Liver (tissue), 7 donors: ENCODE measurements at regions not wholly inside any gene's neighbourhood (a gene's known extent, or its start where the extent isn't known, plus 50 kb on each side); places are given as distances from the start of the nearest gene placed in this dataset.

Experiments
- DNase-seq: peaks from one replicate; pipeline ENCODE4 v3.0.0-alpha.2; 2017; ENCODE audit warnings: low spot score
- H3K27ac ChIP-seq, 2 donors: one replicate each; pipeline ENCODE4 v1.7.0; 2013; ENCODE audit warnings: inconsistent platforms in 2 of 2, low read length in 2 of 2, control low read depth in 1 of 2, low read depth in 1 of 2, mild to moderate bottlenecking in 1 of 2
- H3K27me3 ChIP-seq, 4 donors: one replicate each; pipeline versions ENCODE4 v1.6.1 to v1.7.0; 2013; ENCODE audit warnings: low read length in 3 of 4, inconsistent platforms in 1 of 4, mild to moderate bottlenecking in 1 of 4, moderate library complexity in 1 of 4; ENCODE audit not compliant: control insufficient read depth in 4 of 4, insufficient read depth in 4 of 4
- H3K36me3 ChIP-seq, 4 donors: one replicate each; pipeline versions ENCODE4 v1.6.1 to v1.7.0; 2013; ENCODE audit warnings: low read length in 3 of 4, mild to moderate bottlenecking in 3 of 4, low read depth in 1 of 4, moderate library complexity in 1 of 4; ENCODE audit not compliant: control insufficient read depth in 4 of 4, insufficient read depth in 3 of 4
- H3K4me1 ChIP-seq, 4 donors: one replicate each; pipeline versions ENCODE4 v1.6.1 to v1.7.0; 2013; ENCODE audit warnings: low read length in 3 of 4, mild to moderate bottlenecking in 3 of 4, moderate library complexity in 1 of 4; ENCODE audit not compliant: control insufficient read depth in 4 of 4, insufficient read depth in 4 of 4
- H3K4me3 ChIP-seq, 3 donors: one replicate each; pipeline versions ENCODE4 v1.6.1 to v1.7.0; 2013; ENCODE audit warnings: low read length in 3 of 3, control low read depth in 1 of 3, low read depth in 1 of 3, mild to moderate bottlenecking in 1 of 3
- H3K9ac ChIP-seq, 2 donors: one replicate each; pipeline ENCODE4 v1.7.0; 2013; ENCODE audit warnings: low read length in 2 of 2, mild to moderate bottlenecking in 2 of 2, moderate library complexity in 2 of 2, control low read depth in 1 of 2, low read depth in 1 of 2
- H3K9me3 ChIP-seq, 4 donors: one replicate each; pipeline versions ENCODE4 v1.6.1 to v1.7.0; 2013; ENCODE audit warnings: low read length in 3 of 4; ENCODE audit not compliant: control insufficient read depth in 4 of 4
- EGR1 ChIP-seq, 2 donors: IDR thresholded peaks; 2 replicates each; pipeline ENCODE4 v1.6.1; 2016 to 2018; ENCODE audit warnings: antibody characterized with exemption in 2 of 2, low read depth in 2 of 2
- FOXA1 ChIP-seq: IDR thresholded peaks from 2 replicates; pipeline ENCODE4 v1.6.1; 2016; ENCODE audit warnings: antibody characterized with exemption
- FOXA2 ChIP-seq: IDR thresholded peaks from 2 replicates; pipeline ENCODE4 v1.6.1; 2016; ENCODE audit warnings: antibody characterized with exemption
- GABPA ChIP-seq, 2 donors: IDR thresholded peaks in 1 of 2; conservative IDR thresholded peaks in 1 of 2; 2 replicates each; pipeline ENCODE4 v1.6.1; 2016; ENCODE audit warnings: antibody characterized with exemption in 2 of 2, mild to moderate bottlenecking in 1 of 2, moderate library complexity in 1 of 2
- HNF4A ChIP-seq, 2 donors: conservative IDR thresholded peaks; 2 replicates each; pipeline ENCODE4 v1.6.1; 2016; ENCODE audit warnings: antibody characterized with exemption in 2 of 2, mild to moderate bottlenecking in 2 of 2
- HNF4G ChIP-seq: IDR thresholded peaks from 2 replicates; pipeline ENCODE4 v1.6.1; 2016; ENCODE audit warnings: antibody characterized with exemption
- JUND ChIP-seq, 2 donors: IDR thresholded peaks; 2 replicates each; pipeline ENCODE4 v1.6.1; 2016; ENCODE audit warnings: antibody characterized with exemption in 2 of 2
- MAX ChIP-seq: IDR thresholded peaks from 2 replicates; pipeline ENCODE4 v1.6.1; 2016; ENCODE audit warnings: antibody characterized with exemption
- NR2F2 ChIP-seq: IDR thresholded peaks from 2 replicates; pipeline ENCODE4 v1.6.1; 2016; ENCODE audit warnings: antibody characterized with exemption
- RAD21 ChIP-seq, 2 donors: IDR thresholded peaks; 2 replicates each; pipeline ENCODE4 v1.6.1; 2016; ENCODE audit warnings: antibody characterized with exemption in 2 of 2, mild to moderate bottlenecking in 2 of 2
- REST ChIP-seq: IDR thresholded peaks from 2 replicates; pipeline ENCODE4 v1.6.1; 2016; ENCODE audit warnings: antibody characterized with exemption, mild to moderate bottlenecking
- RXRA ChIP-seq, 2 donors: IDR thresholded peaks; 2 replicates each; pipeline ENCODE4 v1.6.1; 2017 to 2018; ENCODE audit warnings: antibody characterized with exemption in 2 of 2, mild to moderate bottlenecking in 1 of 2
- TAF1 ChIP-seq: conservative IDR thresholded peaks from 2 replicates; pipeline ENCODE4 v1.6.1; 2016; ENCODE audit warnings: antibody characterized with exemption, mild to moderate bottlenecking
- YY1 ChIP-seq: IDR thresholded peaks from 2 replicates; pipeline ENCODE4 v1.6.1; 2016; ENCODE audit warnings: antibody characterized with exemption, mild to moderate bottlenecking
- ZBTB33 ChIP-seq: IDR thresholded peaks from 2 replicates; pipeline ENCODE4 v1.6.1; 2016; ENCODE audit warnings: antibody characterized with exemption
- WGBS: extraction: QIAGEN DNeasy Blood & Tissue Kit; methylation state at CpG from one replicate; pipeline ENCODE4 v1.1.7; 2013; 5-methylcytosine and 5-hydroxymethylcytosine counted together
- donor health status: healthy.
- donor health status: healthy.
- donor health status: healthy.
- donor health status: healthy.

GRCh38 chr2:144707736-144708326 is 187.9 kb upstream of the ZEB2 start:
- Histone ChIP-seq H3K4me1 (no peaks in the 10 kb centered on the region), H3K36me3 (no peaks in the 10 kb centered on the region), H3K4me3 (no peak overlapping the region), H3K9ac (no peak overlapping the region), H3K9me3 (peaks cover 0 to 3% (median 0%) of the 10 kb centered on the region in 4 donors), H3K27ac (no peak overlapping the region), H3K27me3 (no peaks in the 10 kb centered on the region)
- WGBS = 81% methylated on average over 9 of the region's 9 CpGs
- no peak for TF ChIP-seq FOXA1
- TF ChIP-seq HNF4A (conservative IDR thresholded peaks at IDR 0.05) = no peak
- no peak for TF ChIP-seq RAD21 (IDR thresholded peaks at IDR 0.05)
- TF ChIP-seq JUND (IDR thresholded peaks at IDR 0.05) = no peak
- TF ChIP-seq NR2F2 = no peak
- DNase-seq = no peak

GRCh38 chr2:144706647-144707046 is 186.7 kb upstream of the ZEB2 start:
- TF ChIP-seq TAF1 (no peak), HNF4A (conservative IDR thresholded peaks at IDR 0.05) (no peak), RXRA (IDR thresholded peaks at IDR 0.05) (no peak), RAD21 (IDR thresholded peaks at IDR 0.05) (no peak), FOXA1 (no peak), GABPA (IDR thresholded peaks at IDR 0.05 in 1 of 2, conservative IDR thresholded peaks at IDR 0.05 in 1 of 2) (no peak), YY1 (no peak)
- no peaks in the 10 kb centered on the region for H3K27me3 ChIP-seq
- 93% methylated on average over 4 of the region's 4 CpGs for WGBS
- DNase-seq = no peak
- H3K9me3 ChIP-seq = no peaks in the 10 kb centered on the region
- no peaks in the 10 kb centered on the region for H3K36me3 ChIP-seq
- H3K27ac ChIP-seq = no peak overlapping the region
- no peak overlapping the region for H3K9ac ChIP-seq
- no peaks in the 10 kb centered on the region for H3K4me1 ChIP-seq
- no peak overlapping the region for H3K4me3 ChIP-seq

GRCh38 chr2:144705328-144706245 is 185.7 kb upstream of the ZEB2 start:
- no peak for TF ChIP-seq TAF1
- TF ChIP-seq EGR1 (IDR thresholded peaks at IDR 0.05; ENCODE audit: low read depth in 2 of 2) = no peak
- no peak for TF ChIP-seq REST
- TF ChIP-seq NR2F2 = no peak
- no peak for TF ChIP-seq RAD21 (IDR thresholded peaks at IDR 0.05)
- no peak for TF ChIP-seq ZBTB33
- TF ChIP-seq HNF4G = no peak
- no peak for TF ChIP-seq YY1
- no peak for TF ChIP-seq FOXA2
- no peak for TF ChIP-seq FOXA1
- TF ChIP-seq GABPA (IDR thresholded peaks at IDR 0.05 in 1 of 2, conservative IDR thresholded peaks at IDR 0.05 in 1 of 2) = no peak
- TF ChIP-seq JUND (IDR thresholded peaks at IDR 0.05) = no peak
- TF ChIP-seq MAX = no peak

More at GRCh38 chr2:144705328-144706245, 185.7 kb upstream of the ZEB2 start:
- no peak overlapping the region for H3K9ac ChIP-seq
- no peaks in the 10 kb centered on the region for H3K9me3 ChIP-seq
- no peak overlapping the region for H3K4me3 ChIP-seq
- H3K27me3 ChIP-seq = no peaks in the 10 kb centered on the region
- no peak for DNase-seq
- H3K27ac ChIP-seq = no peak overlapping the region
- 86% methylated on average over 4 of the region's 4 CpGs for WGBS
- H3K36me3 ChIP-seq = no peaks in the 10 kb centered on the region
- H3K4me1 ChIP-seq = no peaks in the 10 kb centered on the region
